Left lung (tissue), 4 donors: ENCODE measurements at regions not wholly inside any gene's neighbourhood (a gene's known extent, or its start where the extent isn't known, plus 50 kb on each side); places are given as distances from the start of the nearest gene placed in this dataset.
A peak's percentile ranks its signal among the peaks of the same experiment; 100 is the strongest.
"Not testable (repeated sequence)": the region's sequence is repeated elsewhere in the genome, so short reads cannot be mapped to it uniquely, and the experiment has no call there.

Experiments used
- ATAC-seq: fragments of 200-7000 bp; cut with Tn5 transposase; one replicate; pipeline ENCODE4 v1.9.1; 2020; ENCODE audit warnings: moderate library complexity
- DNase-seq, 4 donors: peaks; one replicate each; pipeline ENCODE4 v3.0.0-alpha.2; 2013 to 2020
- H3K27ac ChIP-seq, 2 donors: fragments of 200-600 bp; sonication (generic) in 1 of 2; one replicate each; pipeline versions ENCODE4 v1.5.0 to v1.8.0; 2020 to 2021
- H3K27me3 ChIP-seq, 2 donors: fragments of 200-600 bp; sonication (generic) in 1 of 2; one replicate each; pipeline versions ENCODE4 v1.5.0 to v1.8.0; 2020 to 2021
- H3K36me3 ChIP-seq, 2 donors: fragments of 200-600 bp; sonication (generic) in 1 of 2; one replicate each; pipeline versions ENCODE4 v1.5.0 to v1.8.0; 2020 to 2021
- H3K4me1 ChIP-seq, 2 donors: fragments of 200-600 bp; one replicate each; pipeline ENCODE4 v1.8.0; 2021
- H3K4me3 ChIP-seq, 2 donors: fragments of 200-600 bp; sonication (generic) in 1 of 2; one replicate each; pipeline versions ENCODE4 v1.5.0 to v1.8.0; 2020 to 2021; ENCODE audit warnings: mild to moderate bottlenecking in 1 of 2
- H3K9me3 ChIP-seq, 2 donors: fragments of 200-600 bp; sonication (generic) in 1 of 2; one replicate each; pipeline versions ENCODE4 v1.5.0 to v1.8.0; 2020 to 2021
- CTCF ChIP-seq, 2 donors: fragments of 200-600 bp; sonication (generic) in 1 of 2; IDR thresholded peaks; one replicate each; pipeline versions ENCODE4 v1.5.0 to v1.8.0; 2021; ENCODE audit warnings: antibody characterized with exemption in 2 of 2
- intact Hi-C, 2 donors: fragments of 100-400 bp; cut with DNase I; formaldehyde crosslinking; loops; one replicate each; pipeline versions ENCODE4 v1.11.2 to v1.14.2; 2022
- donor health status: DM: no; HTN: yes; CAD: no.
- donor health status: DM: no; HTN: no; CAD: no.

GRCh38 chr10:28996345-28996744 lies 292.5 kb upstream of the LYZL1 start:
- H3K4me3 ChIP-seq: no peak overlapping the region
- H3K27me3 ChIP-seq: no peaks in the 10 kb centered on the region
- no peaks in the 10 kb centered on the region for H3K36me3 ChIP-seq
- ATAC-seq (no peak), DNase-seq (no peak)
- no peaks in the 10 kb centered on the region for H3K9me3 ChIP-seq
- no peaks in the 10 kb centered on the region for H3K4me1 ChIP-seq
- no peak overlapping the region for H3K27ac ChIP-seq
- intact Hi-C loops: no loop called here
- TF ChIP-seq CTCF (IDR thresholded peaks at IDR 0.05): no peak

DNA sequence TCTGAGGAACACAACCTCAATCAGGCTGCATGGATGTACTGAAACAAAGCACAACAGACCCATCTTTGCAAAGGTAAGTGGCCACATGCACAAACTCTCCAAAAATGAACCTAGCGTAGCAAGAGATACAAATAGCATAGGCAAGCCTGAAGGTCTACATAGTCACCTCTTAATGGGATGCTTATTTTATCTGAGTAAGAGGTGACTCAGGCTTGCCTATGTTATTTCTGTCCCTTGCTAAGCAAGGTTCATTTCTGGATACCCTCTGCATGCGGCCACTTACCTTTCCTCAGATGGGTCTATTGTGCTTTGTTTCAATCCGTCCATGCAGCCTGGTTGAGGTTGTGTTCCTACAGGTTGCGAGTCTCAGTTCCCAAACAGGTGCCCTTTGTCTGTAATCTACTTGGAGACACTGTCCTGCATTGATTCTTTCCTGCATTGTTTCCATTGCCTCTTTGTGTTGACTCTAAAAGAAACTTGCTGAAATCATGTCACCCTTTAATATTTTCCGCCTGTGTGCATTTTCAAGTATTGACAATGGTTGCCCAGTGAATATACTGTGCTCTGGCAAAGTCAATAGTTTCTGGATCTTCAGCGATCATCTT lies 291.8 kb upstream of the LYZL1 start:
- DNase-seq (no peak), ATAC-seq (no peak)
- no peak overlapping the region for H3K4me3 ChIP-seq
- no peaks in the 10 kb centered on the region for H3K9me3 ChIP-seq
- no peak overlapping the region for H3K27ac ChIP-seq
- TF ChIP-seq CTCF (IDR thresholded peaks at IDR 0.05): no peak
- intact Hi-C loops: no loop called here
- H3K4me1 ChIP-seq: no peaks in the 10 kb centered on the region
- H3K27me3 ChIP-seq: no peaks in the 10 kb centered on the region
- no peaks in the 10 kb centered on the region for H3K36me3 ChIP-seq

- intact Hi-C loops: no loop called here
- Histone ChIP-seq H3K27me3 (no peaks in the 10 kb centered on the region), H3K4me3 (no peak overlapping the region), H3K36me3 (no peaks in the 10 kb centered on the region), H3K4me1 (no peaks in the 10 kb centered on the region), H3K9me3 (no peaks in the 10 kb centered on the region), H3K27ac (no peak overlapping the region)
- DNase-seq (peak in 2 of 4 donors; percentile 50 to 57), ATAC-seq (peak; percentile 93)
- no peak for TF ChIP-seq CTCF (IDR thresholded peaks at IDR 0.05)
These were observed 291.1 kb upstream of the LYZL1 start for GRCh38 chr10:28997734-28998133.

- TF ChIP-seq CTCF (IDR thresholded peaks at IDR 0.05): no peak
- intact Hi-C loops: no loop called here
These were observed 287.1 kb upstream of the LYZL1 start for GRCh38 chr10:29001801-29002200.

DNA sequence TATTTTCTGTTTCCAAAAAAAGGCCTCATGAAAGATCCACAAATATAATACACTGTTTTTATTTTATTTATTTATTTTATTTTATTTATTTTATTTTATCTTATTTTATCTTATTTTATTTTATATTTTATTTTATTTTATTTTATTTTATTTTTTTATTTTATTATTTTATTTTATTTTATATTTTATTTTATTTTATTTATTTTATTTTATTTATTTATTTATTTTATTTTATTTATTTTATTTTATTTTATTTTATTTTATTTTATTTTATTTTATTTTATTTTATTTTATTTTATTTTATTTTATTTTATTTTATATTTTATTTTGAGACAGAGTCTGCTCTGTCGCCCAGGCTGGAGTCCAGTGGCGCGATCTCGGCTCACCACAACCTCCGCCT lies 285.9 kb upstream of the LYZL1 start:
- DNase-seq, ATAC-seq, H3K4me1 ChIP-seq, H3K9me3 ChIP-seq, H3K36me3 ChIP-seq, H3K27ac ChIP-seq, intact Hi-C loops, H3K4me3 ChIP-seq, H3K27me3 ChIP-seq: not testable (repeated sequence)

More at GRCh38 chr10:29001801-29002200, 287.1 kb upstream of the LYZL1 start:
- Histone ChIP-seq H3K27me3 (no peaks in the 10 kb centered on the region), H3K9me3 (no peaks in the 10 kb centered on the region), H3K27ac (no peak overlapping the region), H3K36me3 (no peaks in the 10 kb centered on the region), H3K4me1 (no peaks in the 10 kb centered on the region), H3K4me3 (no peak overlapping the region)
- DNase-seq (no peak), ATAC-seq (no peak)

DNA sequence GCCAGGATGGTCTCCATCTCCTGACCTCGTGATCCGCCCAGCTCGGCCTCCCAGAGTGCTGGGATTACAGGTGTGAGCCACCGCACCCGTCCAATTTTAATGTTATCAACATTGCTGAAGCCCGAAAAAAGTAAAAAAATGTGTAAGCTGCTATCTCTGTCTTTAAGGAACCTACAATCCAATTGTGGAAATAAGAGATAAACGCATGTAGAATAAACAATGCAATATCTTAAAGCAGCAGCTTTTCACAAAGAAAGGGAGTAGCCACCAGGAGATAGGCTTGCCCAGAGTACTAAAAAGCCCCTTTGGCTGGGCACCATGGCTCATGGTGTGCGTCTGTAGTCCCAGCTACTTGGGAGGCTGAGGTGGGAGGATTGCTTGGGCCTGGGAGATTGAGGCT lies 282.9 kb upstream of the LYZL1 start:
- intact Hi-C loops: no loop called here
- Histone ChIP-seq H3K36me3 (no peaks in the 10 kb centered on the region), H3K27me3 (no peaks in the 10 kb centered on the region), H3K9me3 (no peaks in the 10 kb centered on the region), H3K27ac (no peak overlapping the region), H3K4me1 (no peaks in the 10 kb centered on the region), H3K4me3 (no peak overlapping the region)
- ATAC-seq (no peak), DNase-seq (no peak)
- no peak for TF ChIP-seq CTCF (IDR thresholded peaks at IDR 0.05)
